Retina (tissue), 1 donor: ENCODE measurements at regions not wholly inside any gene's neighbourhood (a gene's known extent, or its start where the extent isn't known, plus 50 kb on each side); places are given as distances from the start of the nearest gene placed in this dataset.
"Not testable (repeated sequence)": the region's sequence is repeated elsewhere in the genome, so short reads cannot be mapped to it uniquely, and the experiment has no call there.

Experiments used
- DNase-seq: peaks from one replicate; pipeline ENCODE4 v3.0.0-alpha.2; 2016

- DNase-seq: no peak
Observed at GRCh38 chr7:42550706-42551470, 313.9 kb upstream of the GLI3 start.

GRCh38 chr7:42549866-42550485 lies 313.0 kb upstream of the GLI3 start:
- no peak for DNase-seq

GRCh38 chr7:42548816-42549611 lies 312.0 kb upstream of the GLI3 start:
- no peak for DNase-seq

GRCh38 chr7:42545049-42545724 lies 308.2 kb upstream of the GLI3 start:
- no peak for DNase-seq

- no peak for DNase-seq
Observed at GRCh38 chr7:42543953-42544352, 306.9 kb upstream of the GLI3 start.

- not testable (repeated sequence) for DNase-seq
Observed at GRCh38 chr7:42542446-42542845, 305.4 kb upstream of the GLI3 start.

- no peak for DNase-seq
Observed at GRCh38 chr7:42534441-42534840, 297.4 kb upstream of the GLI3 start.

- DNase-seq: no peak
Observed at GRCh38 chr7:42527004-42527403, 290.0 kb upstream of the GLI3 start.

GRCh38 chr7:42522227-42522991 lies 285.4 kb upstream of the GLI3 start:
- DNase-seq: peak; percentile 66

- DNase-seq: no peak
Observed at GRCh38 chr7:42511027-42511426, 274.0 kb upstream of the GLI3 start.

- DNase-seq: no peak
Observed at GRCh38 chr7:42506097-42506496, 269.1 kb upstream of the GLI3 start.

GRCh38 chr7:42502022-42502421 lies 265.0 kb upstream of the GLI3 start:
- DNase-seq: no peak

- DNase-seq: no peak
Observed at GRCh38 chr7:42495256-42495655, 258.2 kb upstream of the GLI3 start.

GRCh38 chr7:42494736-42495135 lies 257.7 kb upstream of the GLI3 start:
- no peak for DNase-seq

GRCh38 chr7:42494199-42494710 lies 257.2 kb upstream of the GLI3 start:
- DNase-seq: peak; percentile 20

GRCh38 chr7:42493436-42494198 lies 256.6 kb upstream of the GLI3 start:
- DNase-seq: peak; percentile 82

GRCh38 chr7:42492920-42493319 lies 255.9 kb upstream of the GLI3 start:
- no peak for DNase-seq

GRCh38 chr7:42491106-42491505 lies 254.1 kb upstream of the GLI3 start:
- DNase-seq: no peak

- no peak for DNase-seq
Observed at GRCh38 chr7:42489299-42489698, 252.3 kb upstream of the GLI3 start.

- DNase-seq: no peak
Observed at GRCh38 chr7:42485301-42485766, 248.3 kb upstream of the GLI3 start.

- DNase-seq: no peak
Observed at GRCh38 chr7:42483886-42484285, 246.9 kb upstream of the GLI3 start.
